ENCODE measurements at regions not wholly inside any gene's neighbourhood (a gene's known extent, or its start where the extent isn't known, plus 50 kb on each side); places are given as distances from the start of the nearest gene placed in this dataset.

DNA sequence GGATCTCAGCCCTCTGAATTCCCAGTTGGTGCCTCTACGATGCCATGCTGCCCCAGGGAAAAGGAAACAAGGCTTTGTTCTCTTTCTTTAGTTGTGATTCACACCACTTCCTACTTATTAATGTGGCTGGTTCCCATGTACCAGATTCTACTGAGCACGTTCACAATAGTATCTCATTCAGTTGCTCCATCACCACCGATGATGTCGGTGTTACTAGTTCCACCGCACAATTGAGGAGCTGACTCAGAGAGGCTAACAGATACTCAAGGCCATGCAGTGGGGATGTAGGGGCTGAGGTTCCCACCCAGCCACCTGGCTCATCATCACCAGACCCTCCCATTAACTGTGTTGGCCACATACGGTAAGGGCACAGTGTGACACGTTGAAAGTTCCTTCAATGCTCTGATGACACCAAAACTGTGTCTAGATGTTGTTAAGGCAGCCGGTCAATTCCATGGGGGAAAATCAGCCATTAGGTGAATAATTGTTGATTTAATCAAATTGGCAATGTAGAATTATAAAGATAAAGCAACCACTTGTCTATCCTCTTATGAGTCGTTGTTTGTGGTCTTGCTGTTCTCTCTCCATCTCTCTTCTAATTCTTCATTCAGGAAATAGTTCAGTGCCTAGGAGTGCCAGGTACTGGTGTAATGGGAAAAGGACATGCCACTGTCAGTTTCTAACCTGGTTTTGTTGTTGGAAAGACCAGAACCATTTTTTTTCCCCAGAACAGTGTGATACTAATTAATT is 244.2 kb upstream of the CRY1 start (continued):
- TF ChIP-seq, protein P1, sequence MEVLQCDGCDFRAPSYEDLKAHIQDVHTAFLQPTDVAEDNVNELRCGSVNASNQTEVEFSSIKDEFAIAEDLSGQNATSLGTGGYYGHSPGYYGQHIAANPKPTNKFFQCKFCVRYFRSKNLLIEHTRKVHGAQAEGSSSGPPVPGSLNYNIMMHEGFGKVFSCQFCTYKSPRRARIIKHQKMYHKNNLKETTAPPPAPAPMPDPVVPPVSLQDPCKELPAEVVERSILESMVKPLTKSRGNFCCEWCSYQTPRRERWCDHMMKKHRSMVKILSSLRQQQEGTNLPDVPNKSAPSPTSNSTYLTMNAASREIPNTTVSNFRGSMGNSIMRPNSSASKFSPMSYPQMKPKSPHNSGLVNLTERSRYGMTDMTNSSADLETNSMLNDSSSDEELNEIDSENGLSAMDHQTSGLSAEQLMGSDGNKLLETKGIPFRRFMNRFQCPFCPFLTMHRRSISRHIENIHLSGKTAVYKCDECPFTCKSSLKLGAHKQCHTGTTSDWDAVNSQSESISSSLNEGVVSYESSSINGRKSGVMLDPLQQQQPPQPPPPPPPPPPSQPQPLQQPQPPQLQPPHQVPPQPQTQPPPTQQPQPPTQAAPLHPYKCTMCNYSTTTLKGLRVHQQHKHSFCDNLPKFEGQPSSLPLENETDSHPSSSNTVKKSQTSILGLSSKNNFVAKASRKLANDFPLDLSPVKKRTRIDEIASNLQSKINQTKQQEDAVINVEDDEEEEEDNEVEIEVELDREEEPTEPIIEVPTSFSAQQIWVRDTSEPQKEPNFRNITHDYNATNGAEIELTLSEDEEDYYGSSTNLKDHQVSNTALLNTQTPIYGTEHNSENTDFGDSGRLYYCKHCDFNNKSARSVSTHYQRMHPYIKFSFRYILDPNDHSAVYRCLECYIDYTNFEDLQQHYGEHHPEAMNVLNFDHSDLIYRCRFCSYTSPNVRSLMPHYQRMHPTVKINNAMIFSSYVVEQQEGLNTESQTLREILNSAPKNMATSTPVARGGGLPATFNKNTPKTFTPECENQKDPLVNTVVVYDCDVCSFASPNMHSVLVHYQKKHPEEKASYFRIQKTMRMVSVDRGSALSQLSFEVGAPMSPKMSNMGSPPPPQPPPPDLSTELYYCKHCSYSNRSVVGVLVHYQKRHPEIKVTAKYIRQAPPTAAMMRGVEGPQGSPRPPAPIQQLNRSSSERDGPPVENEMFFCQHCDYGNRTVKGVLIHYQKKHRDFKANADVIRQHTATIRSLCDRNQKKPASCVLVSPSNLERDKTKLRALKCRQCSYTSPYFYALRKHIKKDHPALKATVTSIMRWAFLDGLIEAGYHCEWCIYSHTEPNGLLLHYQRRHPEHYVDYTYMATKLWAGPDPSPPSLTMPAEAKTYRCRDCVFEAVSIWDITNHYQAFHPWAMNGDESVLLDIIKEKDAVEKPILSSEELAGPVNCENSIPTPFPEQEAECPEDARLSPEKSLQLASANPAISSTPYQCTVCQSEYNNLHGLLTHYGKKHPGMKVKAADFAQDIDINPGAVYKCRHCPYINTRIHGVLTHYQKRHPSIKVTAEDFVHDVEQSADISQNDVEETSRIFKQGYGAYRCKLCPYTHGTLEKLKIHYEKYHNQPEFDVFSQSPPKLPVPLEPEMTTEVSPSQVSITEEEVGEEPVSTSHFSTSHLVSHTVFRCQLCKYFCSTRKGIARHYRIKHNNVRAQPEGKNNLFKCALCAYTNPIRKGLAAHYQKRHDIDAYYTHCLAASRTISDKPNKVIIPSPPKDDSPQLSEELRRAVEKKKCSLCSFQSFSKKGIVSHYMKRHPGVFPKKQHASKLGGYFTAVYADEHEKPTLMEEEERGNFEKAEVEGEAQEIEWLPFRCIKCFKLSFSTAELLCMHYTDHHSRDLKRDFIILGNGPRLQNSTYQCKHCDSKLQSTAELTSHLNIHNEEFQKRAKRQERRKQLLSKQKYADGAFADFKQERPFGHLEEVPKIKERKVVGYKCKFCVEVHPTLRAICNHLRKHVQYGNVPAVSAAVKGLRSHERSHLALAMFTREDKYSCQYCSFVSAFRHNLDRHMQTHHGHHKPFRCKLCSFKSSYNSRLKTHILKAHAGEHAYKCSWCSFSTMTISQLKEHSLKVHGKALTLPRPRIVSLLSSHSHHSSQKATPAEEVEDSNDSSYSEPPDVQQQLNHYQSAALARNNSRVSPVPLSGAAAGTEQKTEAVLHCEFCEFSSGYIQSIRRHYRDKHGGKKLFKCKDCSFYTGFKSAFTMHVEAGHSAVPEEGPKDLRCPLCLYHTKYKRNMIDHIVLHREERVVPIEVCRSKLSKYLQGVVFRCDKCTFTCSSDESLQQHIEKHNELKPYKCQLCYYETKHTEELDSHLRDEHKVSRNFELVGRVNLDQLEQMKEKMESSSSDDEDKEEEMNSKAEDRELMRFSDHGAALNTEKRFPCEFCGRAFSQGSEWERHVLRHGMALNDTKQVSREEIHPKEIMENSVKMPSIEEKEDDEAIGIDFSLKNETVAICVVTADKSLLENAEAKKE (CRISPR knock-in tag; IDR thresholded peaks at IDR 0.05), result no peak
- TF ChIP-seq, protein P2, sequence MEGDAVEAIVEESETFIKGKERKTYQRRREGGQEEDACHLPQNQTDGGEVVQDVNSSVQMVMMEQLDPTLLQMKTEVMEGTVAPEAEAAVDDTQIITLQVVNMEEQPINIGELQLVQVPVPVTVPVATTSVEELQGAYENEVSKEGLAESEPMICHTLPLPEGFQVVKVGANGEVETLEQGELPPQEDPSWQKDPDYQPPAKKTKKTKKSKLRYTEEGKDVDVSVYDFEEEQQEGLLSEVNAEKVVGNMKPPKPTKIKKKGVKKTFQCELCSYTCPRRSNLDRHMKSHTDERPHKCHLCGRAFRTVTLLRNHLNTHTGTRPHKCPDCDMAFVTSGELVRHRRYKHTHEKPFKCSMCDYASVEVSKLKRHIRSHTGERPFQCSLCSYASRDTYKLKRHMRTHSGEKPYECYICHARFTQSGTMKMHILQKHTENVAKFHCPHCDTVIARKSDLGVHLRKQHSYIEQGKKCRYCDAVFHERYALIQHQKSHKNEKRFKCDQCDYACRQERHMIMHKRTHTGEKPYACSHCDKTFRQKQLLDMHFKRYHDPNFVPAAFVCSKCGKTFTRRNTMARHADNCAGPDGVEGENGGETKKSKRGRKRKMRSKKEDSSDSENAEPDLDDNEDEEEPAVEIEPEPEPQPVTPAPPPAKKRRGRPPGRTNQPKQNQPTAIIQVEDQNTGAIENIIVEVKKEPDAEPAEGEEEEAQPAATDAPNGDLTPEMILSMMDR (conservative IDR thresholded peaks at IDR 0.05; ENCODE audit: low read depth in 2 of 2), result no peak
- TF ChIP-seq NANOG (IDR thresholded peaks at IDR 0.05; ENCODE audit: borderline replicate concordance), result no peak
- TF ChIP-seq, protein P3, sequence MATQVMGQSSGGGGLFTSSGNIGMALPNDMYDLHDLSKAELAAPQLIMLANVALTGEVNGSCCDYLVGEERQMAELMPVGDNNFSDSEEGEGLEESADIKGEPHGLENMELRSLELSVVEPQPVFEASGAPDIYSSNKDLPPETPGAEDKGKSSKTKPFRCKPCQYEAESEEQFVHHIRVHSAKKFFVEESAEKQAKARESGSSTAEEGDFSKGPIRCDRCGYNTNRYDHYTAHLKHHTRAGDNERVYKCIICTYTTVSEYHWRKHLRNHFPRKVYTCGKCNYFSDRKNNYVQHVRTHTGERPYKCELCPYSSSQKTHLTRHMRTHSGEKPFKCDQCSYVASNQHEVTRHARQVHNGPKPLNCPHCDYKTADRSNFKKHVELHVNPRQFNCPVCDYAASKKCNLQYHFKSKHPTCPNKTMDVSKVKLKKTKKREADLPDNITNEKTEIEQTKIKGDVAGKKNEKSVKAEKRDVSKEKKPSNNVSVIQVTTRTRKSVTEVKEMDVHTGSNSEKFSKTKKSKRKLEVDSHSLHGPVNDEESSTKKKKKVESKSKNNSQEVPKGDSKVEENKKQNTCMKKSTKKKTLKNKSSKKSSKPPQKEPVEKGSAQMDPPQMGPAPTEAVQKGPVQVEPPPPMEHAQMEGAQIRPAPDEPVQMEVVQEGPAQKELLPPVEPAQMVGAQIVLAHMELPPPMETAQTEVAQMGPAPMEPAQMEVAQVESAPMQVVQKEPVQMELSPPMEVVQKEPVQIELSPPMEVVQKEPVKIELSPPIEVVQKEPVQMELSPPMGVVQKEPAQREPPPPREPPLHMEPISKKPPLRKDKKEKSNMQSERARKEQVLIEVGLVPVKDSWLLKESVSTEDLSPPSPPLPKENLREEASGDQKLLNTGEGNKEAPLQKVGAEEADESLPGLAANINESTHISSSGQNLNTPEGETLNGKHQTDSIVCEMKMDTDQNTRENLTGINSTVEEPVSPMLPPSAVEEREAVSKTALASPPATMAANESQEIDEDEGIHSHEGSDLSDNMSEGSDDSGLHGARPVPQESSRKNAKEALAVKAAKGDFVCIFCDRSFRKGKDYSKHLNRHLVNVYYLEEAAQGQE (IDR thresholded peaks at IDR 0.05; ENCODE audit: unreplicated experiment), result no peak
- TF ChIP-seq POLR2AphosphoS5 (IDR thresholded peaks at IDR 0.05; ENCODE audit: low read depth), result no peak
- no peak for TF ChIP-seq EZH2phosphoT487 (IDR thresholded peaks at IDR 0.05; ENCODE audit: unreplicated experiment)
- no peak for TF ChIP-seq CREB1 (CRISPR knock-in tag; IDR thresholded peaks at IDR 0.05; ENCODE audit: low read depth)
- no peak for TF ChIP-seq ZNF114 (CRISPR knock-in tag; IDR thresholded peaks at IDR 0.05)

Data from GM23338 (cell line).